Endothelial cell of hepatic sinusoid (primary cell): ENCODE measurements at regions not wholly inside any gene's neighbourhood (a gene's known extent, or its start where the extent isn't known, plus 50 kb on each side); places are given as distances from the start of the nearest gene placed in this dataset.

Source experiments
- in situ Hi-C: cut with HindIII; loops from 2 replicates; pipeline ENCODE4 v1.10.0; 2017; ENCODE audit warnings: low sequenced_read_pairs

- in situ Hi-C loops, result no loop called here
Measured at GRCh38 chr7:16028636-16029035, 342.2 kb upstream of the MEOX2 start.

GRCh38 chr7:16028103-16028502 is 341.6 kb upstream of the MEOX2 start:
- in situ Hi-C loops, result no loop called here

DNA sequence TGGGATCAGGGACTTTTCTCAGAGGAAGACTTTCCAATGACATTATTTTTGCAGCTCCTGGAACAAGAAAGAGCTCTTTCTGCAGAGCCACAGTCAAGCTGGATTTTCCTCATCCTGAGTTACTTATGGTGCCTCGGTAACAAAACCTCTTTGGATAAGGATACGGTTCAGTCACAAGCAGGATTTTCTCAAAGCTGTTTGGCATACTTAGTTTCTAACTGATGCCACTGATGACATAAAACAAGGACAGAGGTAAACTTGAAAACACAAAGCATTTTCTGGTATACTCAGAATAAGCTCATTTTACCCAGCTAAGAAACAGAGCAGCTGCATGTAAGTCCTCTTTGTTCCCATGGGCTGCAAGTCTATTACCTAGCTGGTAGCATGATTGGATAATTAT is 340.9 kb upstream of the MEOX2 start:
- in situ Hi-C loops, result no loop called here

- in situ Hi-C loops, result no loop called here
Measured at GRCh38 chr7:16026253-16027020, 340.0 kb upstream of the MEOX2 start.

GRCh38 chr7:16025696-16026095 is 339.2 kb upstream of the MEOX2 start:
- in situ Hi-C loops, result no loop called here

GRCh38 chr7:16023503-16023902 is 337.0 kb upstream of the MEOX2 start:
- in situ Hi-C loops, result no loop called here

- in situ Hi-C loops, result no loop called here
Measured at GRCh38 chr7:16023046-16023445, 336.6 kb upstream of the MEOX2 start.

GRCh38 chr7:16021851-16022250 is 335.4 kb upstream of the MEOX2 start:
- in situ Hi-C loops, result no loop called here

GRCh38 chr7:16015981-16016380 is 329.5 kb upstream of the MEOX2 start:
- in situ Hi-C loops, result no loop called here

DNA sequence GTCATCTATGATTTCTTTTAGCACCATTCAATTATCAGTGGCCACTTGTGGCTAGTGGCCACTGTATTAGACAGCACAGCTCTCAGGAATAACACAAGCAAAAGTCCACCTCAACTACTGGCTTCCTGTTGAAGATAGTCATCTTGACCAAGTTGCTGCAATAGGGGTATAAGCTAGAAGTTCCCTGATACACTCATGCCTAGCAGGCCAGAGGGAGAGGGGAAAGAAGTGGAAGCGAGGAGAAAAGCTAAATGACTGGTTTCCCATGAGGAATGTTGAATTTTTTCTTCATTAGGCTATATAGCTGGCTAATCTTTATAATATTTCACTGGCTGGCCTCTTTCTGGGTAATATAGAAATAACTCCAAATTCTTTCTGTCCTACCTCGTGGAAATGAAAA is 327.5 kb upstream of the MEOX2 start:
- in situ Hi-C loops, result no loop called here

GRCh38 chr7:16007911-16008310 is 321.4 kb upstream of the MEOX2 start:
- in situ Hi-C loops, result no loop called here

GRCh38 chr7:16004702-16005101 is 318.2 kb upstream of the MEOX2 start:
- in situ Hi-C loops, result no loop called here

DNA sequence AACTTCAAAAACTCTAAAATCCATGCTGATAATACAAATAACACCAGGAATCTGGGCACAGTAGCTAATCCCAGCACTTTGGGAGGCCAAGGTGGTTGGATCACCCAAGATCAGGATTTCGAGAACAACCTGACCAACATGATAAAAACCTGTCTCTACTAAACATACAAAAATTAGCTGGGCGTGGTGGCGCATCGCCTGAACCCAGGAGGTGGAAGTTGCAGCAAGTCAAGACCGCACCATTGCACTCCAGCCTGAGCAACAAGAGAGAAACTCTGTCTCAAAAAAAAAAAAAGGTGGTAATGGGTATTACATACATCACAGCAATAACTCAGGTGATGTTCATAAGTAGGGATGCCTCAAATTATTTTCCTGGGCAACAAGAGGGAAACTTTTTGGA is 315.0 kb upstream of the MEOX2 start:
- in situ Hi-C loops, result no loop called here

DNA sequence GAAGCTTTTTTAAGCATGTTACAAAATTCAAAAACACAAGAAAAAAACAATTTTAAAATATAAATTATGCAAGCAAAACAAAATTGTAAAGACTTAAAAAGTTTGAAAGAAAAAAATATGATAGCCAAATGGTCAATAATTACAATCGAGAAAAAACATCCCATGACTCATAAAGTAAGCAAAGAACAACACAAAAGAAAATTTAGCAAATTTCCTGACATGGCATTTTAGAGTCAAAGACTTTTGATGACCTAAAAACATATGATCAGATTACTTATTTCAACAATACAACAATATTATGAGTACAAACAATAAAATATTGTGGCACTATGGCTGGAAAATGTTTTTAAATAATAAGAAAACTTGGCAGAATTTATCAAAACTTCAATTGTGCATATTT is 312.1 kb upstream of the MEOX2 start:
- in situ Hi-C loops, result no loop called here

DNA sequence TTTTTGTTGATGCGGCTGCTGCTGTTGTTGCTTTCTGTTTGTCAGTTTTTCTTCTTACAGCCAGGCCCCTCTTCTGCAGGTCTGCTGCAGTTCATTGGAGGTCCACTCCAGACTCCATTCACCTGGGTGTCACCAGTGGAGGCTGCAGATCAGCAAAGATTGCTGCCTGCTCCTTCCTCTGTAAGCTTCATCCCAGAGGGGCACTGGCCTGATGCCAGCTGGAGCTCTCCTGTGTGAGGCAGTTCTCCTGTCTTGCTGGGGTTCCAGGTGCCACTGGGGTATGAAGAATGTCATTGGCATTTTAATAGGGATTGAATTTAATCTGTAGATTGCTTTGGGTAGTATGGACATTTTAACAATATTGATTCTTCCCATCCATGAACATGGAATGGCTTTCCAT is 308.5 kb upstream of the MEOX2 start:
- in situ Hi-C loops, result no loop called here

- in situ Hi-C loops, result no loop called here
Measured at GRCh38 chr7:15989194-15989593, 302.7 kb upstream of the MEOX2 start.

DNA sequence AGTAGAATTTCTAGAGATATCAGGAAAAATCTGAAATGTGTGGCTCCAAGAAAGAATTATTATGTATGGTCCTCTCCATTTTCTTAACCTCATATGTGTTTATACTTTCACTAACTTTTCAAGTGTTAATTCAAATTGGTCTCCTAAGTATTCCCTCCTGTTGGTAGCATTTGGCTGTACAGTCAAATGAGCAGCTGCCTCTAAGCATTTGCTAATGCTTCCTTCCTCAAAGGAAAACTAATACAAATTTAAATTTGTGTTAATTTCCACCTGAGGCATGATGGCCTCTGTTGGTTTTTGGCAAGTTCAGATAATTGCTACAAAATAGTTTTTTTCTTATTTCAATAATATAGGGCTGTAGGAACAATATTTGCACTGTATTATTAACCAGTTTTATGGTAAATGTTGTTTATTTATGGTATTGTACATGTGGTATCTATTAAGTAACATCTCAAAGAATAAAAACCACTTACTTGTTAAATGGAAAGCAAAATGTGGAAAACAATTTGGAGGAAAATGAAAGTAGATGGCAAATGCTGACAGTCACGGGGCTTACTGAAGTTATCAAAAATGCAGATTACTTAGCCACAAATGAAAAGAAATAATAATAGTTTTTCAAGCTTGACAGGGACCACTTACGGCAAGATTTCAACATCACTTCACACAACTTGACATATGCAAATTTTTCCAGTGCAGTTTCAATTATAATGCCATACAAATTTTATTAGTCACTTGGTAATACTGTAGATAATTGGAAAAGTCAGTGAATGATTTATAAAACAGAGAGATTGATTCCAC is 299.3 kb upstream of the MEOX2 start:
- in situ Hi-C loops, result no loop called here

DNA sequence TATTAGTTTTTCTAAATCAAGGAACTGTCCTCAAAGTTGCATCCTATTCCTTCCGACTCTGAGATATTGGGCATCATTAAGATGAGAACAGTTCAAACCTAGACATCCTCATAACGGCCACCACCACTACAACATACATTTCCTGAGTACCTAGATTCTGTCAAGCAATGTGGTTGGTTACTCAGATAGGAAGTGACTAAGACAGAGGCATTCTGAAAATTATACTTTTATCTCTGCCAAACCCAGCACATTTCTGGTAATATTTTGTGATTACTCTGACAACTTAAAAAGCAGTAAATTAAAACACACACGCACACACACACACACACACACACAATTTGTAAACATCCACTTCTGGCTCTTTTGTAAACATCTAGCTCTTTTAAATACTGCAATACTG is 291.2 kb upstream of the MEOX2 start:
- in situ Hi-C loops, result no loop called here

DNA sequence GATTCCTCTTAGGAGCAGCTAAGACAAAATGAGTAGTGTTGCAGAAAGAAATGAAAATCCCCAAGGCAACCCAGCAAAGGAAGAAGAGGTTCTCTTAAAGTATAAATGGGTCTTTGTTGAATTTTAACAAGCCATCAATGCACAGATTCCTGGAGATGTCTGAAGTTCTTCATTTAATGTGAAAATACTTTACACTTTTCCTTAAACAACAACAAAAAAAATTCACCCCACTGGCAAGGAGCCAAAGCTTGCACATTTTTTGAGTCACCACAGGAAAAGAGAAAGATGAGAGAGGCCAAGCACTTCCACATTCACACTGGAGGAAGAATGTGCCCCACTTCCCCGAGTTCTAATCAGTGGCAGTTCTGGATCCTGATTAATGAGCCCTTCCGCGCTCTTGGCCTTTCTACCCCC is 286.4 kb upstream of the MEOX2 start:
- in situ Hi-C loops, result no loop called here

- in situ Hi-C loops, result no loop called here
Measured at GRCh38 chr7:15967551-15967950, 281.1 kb upstream of the MEOX2 start.

GRCh38 chr7:15967121-15967520 is 280.6 kb upstream of the MEOX2 start:
- in situ Hi-C loops, result no loop called here

DNA sequence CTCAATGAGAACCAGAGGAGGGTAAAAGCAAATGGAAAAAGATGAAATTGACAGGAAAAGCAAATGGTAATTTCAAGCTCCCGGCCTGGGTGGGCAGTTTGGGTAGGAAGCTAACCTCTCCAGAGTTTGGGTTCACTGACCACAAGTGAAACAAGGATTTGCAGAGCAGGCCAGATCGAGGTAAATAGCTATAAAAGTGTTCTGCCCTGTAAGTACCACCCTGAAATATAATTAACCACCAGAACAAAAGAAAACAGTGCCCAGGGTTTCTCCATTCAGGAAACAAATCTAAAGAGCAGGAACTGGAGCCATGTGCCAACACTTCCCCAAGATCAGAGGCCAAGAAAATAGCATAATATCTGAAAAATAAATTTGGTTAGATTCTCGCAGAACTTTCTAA is 276.7 kb upstream of the MEOX2 start:
- in situ Hi-C loops, result no loop called here
